HepG2 (cell line): ENCODE measurements at regions not wholly inside any gene's neighbourhood (a gene's known extent, or its start where the extent isn't known, plus 50 kb on each side); places are given as distances from the start of the nearest gene placed in this dataset.

Source experiments
- ATM ChIP-seq: fragments of 450-650 bp; IDR thresholded peaks from 2 replicates; pipeline ENCODE4 v1.7.1; 2017; ENCODE audit warnings: mild to moderate bottlenecking, borderline replicate concordance
- FOXP1 ChIP-seq, 2 experiments: fragments of 450-650 bp in 1 of 2; IDR thresholded peaks; 2 replicates each; pipeline ENCODE4 v1.6.1; 2017 to 2018; ENCODE audit warnings: antibody characterized with exemption in 1 of 2
- JUND ChIP-seq: sonication (generic); formaldehyde crosslinking; IDR thresholded peaks from 2 replicates; pipeline ENCODE4 v1.8.0; 2022; ENCODE audit warnings: mild to moderate bottlenecking, missing genetic modification reagents
- MEIS1 ChIP-seq: sonication (generic); formaldehyde crosslinking; IDR thresholded peaks from 2 replicates; pipeline ENCODE4 v1.9.0; 2021; ENCODE audit warnings: mild to moderate bottlenecking, missing genetic modification reagents, moderate library complexity, borderline replicate concordance
- NFYB ChIP-seq: sonication (generic); formaldehyde crosslinking; IDR thresholded peaks from 2 replicates; pipeline ENCODE4 v1.4.0; 2020; ENCODE audit warnings: missing genetic modification reagents
- NR2F1 ChIP-seq, 2 experiments: fragments of 450-650 bp in 1 of 2; formaldehyde crosslinking in 1 of 2; IDR thresholded peaks; 2 replicates each; pipeline versions ENCODE4 v1.5.0 to v1.6.1; 2016 to 2020; ENCODE audit warnings: mild to moderate bottlenecking in 1 of 2, missing compliant biosample characterization in 1 of 2, missing genetic modification reagents in 1 of 2, moderate library complexity in 1 of 2
- ONECUT2 ChIP-seq: sonication (generic); formaldehyde crosslinking; IDR thresholded peaks from 2 replicates; pipeline ENCODE4 v1.4.0; 2020; ENCODE audit warnings: missing genetic modification reagents
- POGZ ChIP-seq: sonication (generic); formaldehyde crosslinking; IDR thresholded peaks from 2 replicates; pipeline ENCODE4 v1.4.0; 2020; ENCODE audit warnings: mild to moderate bottlenecking, missing genetic modification reagents
- RARA ChIP-seq: IDR thresholded peaks from 2 replicates; pipeline ENCODE4 v1.6.1; 2016; ENCODE audit warnings: missing genetic modification reagents, missing compliant biosample characterization
- SKI ChIP-seq: fragments of 450-650 bp; IDR thresholded peaks from one replicate; pipeline ENCODE4 v1.6.1; 2018; ENCODE audit warnings: mild to moderate bottlenecking; ENCODE audit not compliant: partially characterized antibody
- TEAD3 ChIP-seq: optimal IDR thresholded peaks from 2 replicates; pipeline ENCODE3; 2016; ENCODE audit warnings: borderline replicate concordance
- ZKSCAN5 ChIP-seq: sonication (generic); formaldehyde crosslinking; IDR thresholded peaks from 2 replicates; pipeline ENCODE4 v1.5.1; 2020; ENCODE audit warnings: mild to moderate bottlenecking, missing genetic modification reagents
- ZMYM3 ChIP-seq: sonication (generic); formaldehyde crosslinking; IDR thresholded peaks from 2 replicates; pipeline ENCODE4 v1.5.1; 2020; ENCODE audit warnings: mild to moderate bottlenecking, missing genetic modification reagents
- ZNF136 ChIP-seq: sonication (generic); formaldehyde crosslinking; IDR thresholded peaks from 2 replicates; pipeline ENCODE4 v1.8.1; 2022; ENCODE audit warnings: low read depth, mild to moderate bottlenecking, moderate library complexity, missing genetic modification reagents
- ZNF460 ChIP-seq: sonication (generic); formaldehyde crosslinking; IDR thresholded peaks from 2 replicates; pipeline ENCODE4 v1.5.1; 2020; ENCODE audit warnings: missing genetic modification reagents, mild to moderate bottlenecking, borderline replicate concordance
- ZNF891 ChIP-seq: sonication (generic); formaldehyde crosslinking; IDR thresholded peaks from 2 replicates; pipeline ENCODE4 v1.5.0; 2020; ENCODE audit warnings: mild to moderate bottlenecking, missing genetic modification reagents
- ZSCAN29 ChIP-seq: sonication (generic); formaldehyde crosslinking; conservative IDR thresholded peaks from 2 replicates; pipeline ENCODE4 v1.4.0; 2020; ENCODE audit warnings: mild to moderate bottlenecking, missing genetic modification reagents
- TF ChIP-seq, protein P1 (sequence below): IDR thresholded peaks from 2 replicates; pipeline ENCODE4 v1.6.1; 2016
- TF ChIP-seq, protein P2 (sequence below): sonication (generic); formaldehyde crosslinking; IDR thresholded peaks from 2 replicates; pipeline ENCODE4 v1.8.1; 2023; ENCODE audit warnings: mild to moderate bottlenecking, moderate library complexity, missing genetic modification reagents
- TF ChIP-seq, protein P3 (sequence below): sonication (generic); formaldehyde crosslinking; IDR thresholded peaks from 2 replicates; pipeline ENCODE4 v1.4.0; 2020; ENCODE audit warnings: mild to moderate bottlenecking, missing genetic modification reagents
- TF ChIP-seq, protein P4 (sequence below): sonication (generic); formaldehyde crosslinking; conservative IDR thresholded peaks from 2 replicates; pipeline ENCODE4 v1.4.0; 2020; ENCODE audit warnings: missing genetic modification reagents
- TF ChIP-seq, protein P5 (sequence below): sonication (generic); formaldehyde crosslinking; IDR thresholded peaks from 2 replicates; pipeline ENCODE4 v1.9.0; 2021; ENCODE audit warnings: missing genetic modification reagents, mild to moderate bottlenecking, borderline replicate concordance
- TF ChIP-seq, protein P6 (sequence below): sonication (generic); formaldehyde crosslinking; IDR thresholded peaks from 2 replicates; pipeline ENCODE4 v1.8.0; 2022; ENCODE audit warnings: mild to moderate bottlenecking, missing genetic modification reagents, moderate library complexity

DNA sequence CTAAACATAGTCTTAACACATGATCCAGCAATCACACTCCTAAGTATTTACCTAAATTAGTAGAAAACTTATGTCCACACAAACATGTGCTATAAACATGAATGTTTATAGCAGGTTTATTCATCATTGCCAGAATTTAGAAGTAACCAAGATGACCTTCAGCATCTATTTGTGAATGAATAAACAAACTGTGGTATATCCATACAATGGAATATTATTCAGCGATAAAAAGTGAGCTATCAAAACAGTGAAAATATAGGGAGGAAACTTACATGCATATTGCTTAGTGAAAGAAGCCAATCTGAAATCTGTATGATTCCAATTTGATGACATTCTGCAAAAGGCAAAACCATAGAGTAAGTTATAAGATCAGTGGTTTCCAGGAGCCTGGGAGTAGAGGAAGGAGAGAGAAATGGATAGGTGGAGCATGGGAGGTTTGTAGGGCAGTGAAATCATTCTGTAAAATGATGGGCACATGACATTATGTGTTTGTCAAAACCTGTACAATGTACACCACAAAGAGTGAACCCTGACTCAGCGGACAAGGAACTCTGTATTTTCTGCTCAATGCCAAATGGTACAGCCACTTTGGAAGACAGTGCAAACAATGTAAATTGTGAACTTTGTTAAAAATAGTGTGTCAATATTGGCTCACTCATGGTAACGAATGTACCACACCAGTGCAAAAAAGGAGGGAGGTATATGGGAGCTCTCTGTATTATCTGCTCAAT lies 61.9 kb upstream of the IGFBP2 start (continued):
- peak; percentile 83; the same call in 1 of the 2 replicates for TF ChIP-seq MEIS1
- TF ChIP-seq RARA (CRISPR knock-in tag) = peak; percentile 94
- no peak for TF ChIP-seq ZNF136 (CRISPR knock-in tag)
- peak; percentile 56 for TF ChIP-seq SKI
- TF ChIP-seq JUND (CRISPR knock-in tag) = peak; percentile 16; the same call in 1 of the 2 replicates
- TF ChIP-seq ZNF460 = no peak
- peak; percentile 59; the same call in 1 of the 2 replicates for TF ChIP-seq ONECUT2 (CRISPR knock-in tag)
- no peak for TF ChIP-seq ZSCAN29 (CRISPR knock-in tag)
- TF ChIP-seq ZNF891 (CRISPR knock-in tag) = no peak
- TF ChIP-seq NR2F1 (CRISPR knock-in tag; IDR thresholded peaks at IDR 0.05) = peak in 1 of 2 experiments; percentile 54; a peak in 2 of 4 replicates
- peak; percentile 4; the same call in 1 of the 2 replicates for TF ChIP-seq NFYB
- TF ChIP-seq ZMYM3 (CRISPR knock-in tag) = peak; percentile 88; the same call in 1 of the 2 replicates
- TF ChIP-seq TEAD3 (CRISPR knock-in tag) = peak; percentile 82
- TF ChIP-seq, protein P1, sequence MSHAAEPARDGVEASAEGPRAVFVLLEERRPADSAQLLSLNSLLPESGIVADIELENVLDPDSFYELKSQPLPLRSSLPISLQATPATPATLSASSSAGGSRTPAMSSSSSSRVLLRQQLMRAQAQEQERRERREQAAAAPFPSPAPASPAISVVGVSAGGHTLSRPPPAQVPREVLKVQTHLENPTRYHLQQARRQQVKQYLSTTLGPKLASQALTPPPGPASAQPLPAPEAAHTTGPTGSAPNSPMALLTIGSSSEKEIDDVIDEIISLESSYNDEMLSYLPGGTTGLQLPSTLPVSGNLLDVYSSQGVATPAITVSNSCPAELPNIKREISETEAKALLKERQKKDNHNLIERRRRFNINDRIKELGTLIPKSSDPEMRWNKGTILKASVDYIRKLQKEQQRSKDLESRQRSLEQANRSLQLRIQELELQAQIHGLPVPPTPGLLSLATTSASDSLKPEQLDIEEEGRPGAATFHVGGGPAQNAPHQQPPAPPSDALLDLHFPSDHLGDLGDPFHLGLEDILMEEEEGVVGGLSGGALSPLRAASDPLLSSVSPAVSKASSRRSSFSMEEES (CRISPR knock-in tag) = peak; percentile 96
- TF ChIP-seq, protein P2, sequence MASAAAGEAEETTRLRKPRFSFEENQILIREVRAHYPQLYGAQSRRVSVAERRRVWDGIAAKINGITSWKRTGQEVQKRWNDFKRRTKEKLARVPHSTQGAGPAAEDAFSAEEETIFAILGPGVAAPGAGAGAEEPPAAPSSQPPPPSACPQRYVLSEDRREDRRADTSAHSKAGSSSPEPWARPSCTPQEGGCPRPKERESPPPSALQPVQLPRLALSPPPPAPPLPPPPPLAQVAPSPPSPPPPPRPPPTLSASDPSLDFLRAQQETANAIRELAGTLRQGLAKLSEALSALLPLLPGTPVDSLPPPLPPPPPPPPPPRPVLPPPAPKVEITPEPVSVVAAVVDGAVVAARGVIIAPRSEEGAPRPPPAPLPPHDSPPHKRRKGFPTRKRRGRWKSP (CRISPR knock-in tag) = peak; percentile 22; the same call in 1 of the 2 replicates
- 0 out of 2 replicates have a peak, but pooled peaks have one; percentile 29 for TF ChIP-seq ZKSCAN5
- TF ChIP-seq FOXP1 (IDR thresholded peaks at IDR 0.05) = no peak
- peak; percentile 86 for TF ChIP-seq FOXP1 (CRISPR knock-in tag; IDR thresholded peaks at IDR 0.05)
- TF ChIP-seq, protein P3, sequence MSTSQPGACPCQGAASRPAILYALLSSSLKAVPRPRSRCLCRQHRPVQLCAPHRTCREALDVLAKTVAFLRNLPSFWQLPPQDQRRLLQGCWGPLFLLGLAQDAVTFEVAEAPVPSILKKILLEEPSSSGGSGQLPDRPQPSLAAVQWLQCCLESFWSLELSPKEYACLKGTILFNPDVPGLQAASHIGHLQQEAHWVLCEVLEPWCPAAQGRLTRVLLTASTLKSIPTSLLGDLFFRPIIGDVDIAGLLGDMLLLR (CRISPR knock-in tag) = no peak
- TF ChIP-seq, protein P4, sequence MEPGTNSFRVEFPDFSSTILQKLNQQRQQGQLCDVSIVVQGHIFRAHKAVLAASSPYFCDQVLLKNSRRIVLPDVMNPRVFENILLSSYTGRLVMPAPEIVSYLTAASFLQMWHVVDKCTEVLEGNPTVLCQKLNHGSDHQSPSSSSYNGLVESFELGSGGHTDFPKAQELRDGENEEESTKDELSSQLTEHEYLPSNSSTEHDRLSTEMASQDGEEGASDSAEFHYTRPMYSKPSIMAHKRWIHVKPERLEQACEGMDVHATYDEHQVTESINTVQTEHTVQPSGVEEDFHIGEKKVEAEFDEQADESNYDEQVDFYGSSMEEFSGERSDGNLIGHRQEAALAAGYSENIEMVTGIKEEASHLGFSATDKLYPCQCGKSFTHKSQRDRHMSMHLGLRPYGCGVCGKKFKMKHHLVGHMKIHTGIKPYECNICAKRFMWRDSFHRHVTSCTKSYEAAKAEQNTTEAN (CRISPR knock-in tag) = peak; percentile 98
- TF ChIP-seq ATM = no peak
- TF ChIP-seq, protein P5, sequence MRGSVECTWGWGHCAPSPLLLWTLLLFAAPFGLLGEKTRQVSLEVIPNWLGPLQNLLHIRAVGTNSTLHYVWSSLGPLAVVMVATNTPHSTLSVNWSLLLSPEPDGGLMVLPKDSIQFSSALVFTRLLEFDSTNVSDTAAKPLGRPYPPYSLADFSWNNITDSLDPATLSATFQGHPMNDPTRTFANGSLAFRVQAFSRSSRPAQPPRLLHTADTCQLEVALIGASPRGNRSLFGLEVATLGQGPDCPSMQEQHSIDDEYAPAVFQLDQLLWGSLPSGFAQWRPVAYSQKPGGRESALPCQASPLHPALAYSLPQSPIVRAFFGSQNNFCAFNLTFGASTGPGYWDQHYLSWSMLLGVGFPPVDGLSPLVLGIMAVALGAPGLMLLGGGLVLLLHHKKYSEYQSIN = no peak
- TF ChIP-seq, protein P6, sequence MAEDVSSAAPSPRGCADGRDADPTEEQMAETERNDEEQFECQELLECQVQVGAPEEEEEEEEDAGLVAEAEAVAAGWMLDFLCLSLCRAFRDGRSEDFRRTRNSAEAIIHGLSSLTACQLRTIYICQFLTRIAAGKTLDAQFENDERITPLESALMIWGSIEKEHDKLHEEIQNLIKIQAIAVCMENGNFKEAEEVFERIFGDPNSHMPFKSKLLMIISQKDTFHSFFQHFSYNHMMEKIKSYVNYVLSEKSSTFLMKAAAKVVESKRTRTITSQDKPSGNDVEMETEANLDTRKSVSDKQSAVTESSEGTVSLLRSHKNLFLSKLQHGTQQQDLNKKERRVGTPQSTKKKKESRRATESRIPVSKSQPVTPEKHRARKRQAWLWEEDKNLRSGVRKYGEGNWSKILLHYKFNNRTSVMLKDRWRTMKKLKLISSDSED (CRISPR knock-in tag) = no peak
- TF ChIP-seq POGZ (CRISPR knock-in tag) = peak; percentile 39; the same call in 1 of the 2 replicates
